ENCODE measurements at regions not wholly inside any gene's neighbourhood (a gene's known extent, or its start where the extent isn't known, plus 50 kb on each side); places are given as distances from the start of the nearest gene placed in this dataset.

DNA sequence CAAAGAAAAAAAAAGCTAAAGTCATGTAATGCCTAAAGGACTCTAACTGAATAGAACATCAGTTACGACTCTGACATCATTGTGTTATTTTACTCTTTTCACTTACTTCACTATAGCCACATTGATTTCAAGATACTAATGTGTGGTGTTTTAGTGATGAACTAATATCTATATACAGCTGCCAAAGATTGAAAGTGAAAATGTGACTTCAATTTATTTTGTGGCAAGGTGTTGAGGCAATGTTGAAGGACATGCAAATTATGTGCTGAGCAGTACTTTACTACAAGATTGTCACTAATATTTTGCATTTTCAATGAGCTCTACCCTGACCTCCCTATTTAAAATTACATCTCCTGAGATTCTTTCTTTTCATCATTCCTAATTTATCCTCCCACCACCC lies 1911.9 kb upstream of the PCDH20 start:
- intact Hi-C loops (cut with DNase I), result no loop called here
- H3K9ac ChIP-seq (ENCODE audit: low read depth in 2 of 2, low read length in 2 of 2), result no peak overlapping the region
- H3K36me3 ChIP-seq, result no peaks in the 10 kb centered on the region
- H3K27ac ChIP-seq, result no peak overlapping the region
- TF ChIP-seq, protein P1, sequence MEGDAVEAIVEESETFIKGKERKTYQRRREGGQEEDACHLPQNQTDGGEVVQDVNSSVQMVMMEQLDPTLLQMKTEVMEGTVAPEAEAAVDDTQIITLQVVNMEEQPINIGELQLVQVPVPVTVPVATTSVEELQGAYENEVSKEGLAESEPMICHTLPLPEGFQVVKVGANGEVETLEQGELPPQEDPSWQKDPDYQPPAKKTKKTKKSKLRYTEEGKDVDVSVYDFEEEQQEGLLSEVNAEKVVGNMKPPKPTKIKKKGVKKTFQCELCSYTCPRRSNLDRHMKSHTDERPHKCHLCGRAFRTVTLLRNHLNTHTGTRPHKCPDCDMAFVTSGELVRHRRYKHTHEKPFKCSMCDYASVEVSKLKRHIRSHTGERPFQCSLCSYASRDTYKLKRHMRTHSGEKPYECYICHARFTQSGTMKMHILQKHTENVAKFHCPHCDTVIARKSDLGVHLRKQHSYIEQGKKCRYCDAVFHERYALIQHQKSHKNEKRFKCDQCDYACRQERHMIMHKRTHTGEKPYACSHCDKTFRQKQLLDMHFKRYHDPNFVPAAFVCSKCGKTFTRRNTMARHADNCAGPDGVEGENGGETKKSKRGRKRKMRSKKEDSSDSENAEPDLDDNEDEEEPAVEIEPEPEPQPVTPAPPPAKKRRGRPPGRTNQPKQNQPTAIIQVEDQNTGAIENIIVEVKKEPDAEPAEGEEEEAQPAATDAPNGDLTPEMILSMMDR (IDR thresholded peaks at IDR 0.05), result no peak
- H3K9me3 ChIP-seq, result no peaks in the 10 kb centered on the region
- no peak overlapping the region for H3K4me3 ChIP-seq
- no peak for DNase-seq
- no peaks in the 10 kb centered on the region for H3K27me3 ChIP-seq
- no peaks in the 10 kb centered on the region for H3K4me1 ChIP-seq

- no peak for DNase-seq
- no peak overlapping the region for H3K27ac ChIP-seq
- H3K9ac ChIP-seq (ENCODE audit: low read depth in 2 of 2, low read length in 2 of 2), result no peak overlapping the region
- intact Hi-C loops (cut with DNase I), result no loop called here
- H3K9me3 ChIP-seq, result no peaks in the 10 kb centered on the region
- H3K36me3 ChIP-seq, result no peaks in the 10 kb centered on the region
- H3K27me3 ChIP-seq, result no peaks in the 10 kb centered on the region
- H3K4me3 ChIP-seq, result no peak overlapping the region
- H3K4me1 ChIP-seq, result no peaks in the 10 kb centered on the region
- TF ChIP-seq, protein P1 (IDR thresholded peaks at IDR 0.05), result no peak
Observed at GRCh38 chr13:63323441-63323840, 1907.8 kb upstream of the PCDH20 start.

GRCh38 chr13:63311587-63311986 lies 1895.9 kb upstream of the PCDH20 start:
- TF ChIP-seq, protein P1 (IDR thresholded peaks at IDR 0.05), result no peak
- intact Hi-C loops (cut with DNase I), result no loop called here
- Histone ChIP-seq H3K36me3 (no peaks in the 10 kb centered on the region), H3K4me3 (no peak overlapping the region), H3K27me3 (no peaks in the 10 kb centered on the region), H3K9ac (ENCODE audit: low read depth in 2 of 2, low read length in 2 of 2) (no peak overlapping the region), H3K9me3 (peaks cover 3% of the 10 kb centered on the region), H3K4me1 (no peaks in the 10 kb centered on the region), H3K27ac (no peak overlapping the region)
- DNase-seq, result no peak

DNA sequence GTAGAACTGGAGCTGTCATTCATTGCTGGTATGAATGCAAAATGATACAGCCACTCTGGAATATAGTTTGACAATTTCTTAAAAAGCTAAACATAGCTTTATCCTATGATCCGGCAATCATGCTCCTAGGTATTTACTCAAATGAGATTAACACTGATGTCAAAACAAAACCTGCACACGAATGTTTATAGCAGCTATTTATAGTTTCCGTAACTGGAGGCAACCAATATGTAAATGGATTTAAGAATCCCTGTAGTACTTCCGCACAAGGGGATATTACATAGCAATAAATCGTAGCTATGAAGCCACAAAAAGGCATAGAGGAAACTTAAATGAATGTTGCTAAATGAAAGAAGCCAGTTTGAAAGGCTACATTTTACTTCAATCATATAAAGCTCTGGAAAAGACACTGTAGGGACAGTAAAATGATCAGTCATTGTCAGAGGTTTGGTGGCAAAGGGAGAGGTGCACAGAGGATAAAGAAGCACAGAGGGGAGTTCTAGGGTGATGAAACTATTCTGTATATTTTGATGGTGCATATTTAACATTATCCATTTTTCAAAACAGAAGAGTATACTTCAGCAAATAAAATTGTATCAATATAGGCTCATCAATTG lies 1893.0 kb upstream of the PCDH20 start:
- no peaks in the 10 kb centered on the region for H3K36me3 ChIP-seq
- no peak overlapping the region for H3K4me3 ChIP-seq
- H3K27ac ChIP-seq, result no peak overlapping the region
- H3K9ac ChIP-seq (ENCODE audit: low read depth in 2 of 2, low read length in 2 of 2), result no peak overlapping the region
- no peak for DNase-seq
- TF ChIP-seq, protein P1 (IDR thresholded peaks at IDR 0.05), result no peak
- intact Hi-C loops (cut with DNase I), result no loop called here
- H3K4me1 ChIP-seq, result no peaks in the 10 kb centered on the region
- H3K9me3 ChIP-seq, result no peaks in the 10 kb centered on the region
- H3K27me3 ChIP-seq, result no peaks in the 10 kb centered on the region

DNA sequence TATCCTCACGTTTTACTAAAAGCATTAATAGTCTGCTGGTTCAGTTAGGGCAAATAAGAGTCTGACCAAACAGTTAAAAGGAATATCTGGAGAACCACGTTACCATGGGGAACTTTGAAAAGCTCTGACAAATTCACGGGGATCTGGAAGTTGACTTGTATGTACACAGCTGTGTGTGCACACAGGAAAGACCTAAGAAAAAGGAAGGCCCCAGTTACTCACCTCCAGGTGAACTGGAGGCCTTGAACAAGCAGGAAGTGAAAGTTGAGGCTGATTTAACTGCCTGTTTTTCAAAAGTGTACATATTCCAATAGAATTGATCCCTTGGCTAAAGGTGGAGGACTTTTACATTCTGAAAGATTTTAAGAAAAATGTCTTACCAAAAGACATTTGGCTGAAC lies 1891.6 kb upstream of the PCDH20 start:
- Histone ChIP-seq H3K27ac (no peak overlapping the region), H3K36me3 (no peaks in the 10 kb centered on the region), H3K9me3 (no peaks in the 10 kb centered on the region), H3K9ac (ENCODE audit: low read depth in 2 of 2, low read length in 2 of 2) (no peak overlapping the region), H3K27me3 (no peaks in the 10 kb centered on the region), H3K4me1 (no peaks in the 10 kb centered on the region), H3K4me3 (no peak overlapping the region)
- intact Hi-C loops (cut with DNase I), result no loop called here
- no peak for DNase-seq
- TF ChIP-seq, protein P1 (IDR thresholded peaks at IDR 0.05), result no peak

All from colonic mucosa (tissue), 4 donors.